ENCODE measurements at regions not wholly inside any gene's neighbourhood (a gene's known extent, or its start where the extent isn't known, plus 50 kb on each side); places are given as distances from the start of the nearest gene placed in this dataset.

DNA sequence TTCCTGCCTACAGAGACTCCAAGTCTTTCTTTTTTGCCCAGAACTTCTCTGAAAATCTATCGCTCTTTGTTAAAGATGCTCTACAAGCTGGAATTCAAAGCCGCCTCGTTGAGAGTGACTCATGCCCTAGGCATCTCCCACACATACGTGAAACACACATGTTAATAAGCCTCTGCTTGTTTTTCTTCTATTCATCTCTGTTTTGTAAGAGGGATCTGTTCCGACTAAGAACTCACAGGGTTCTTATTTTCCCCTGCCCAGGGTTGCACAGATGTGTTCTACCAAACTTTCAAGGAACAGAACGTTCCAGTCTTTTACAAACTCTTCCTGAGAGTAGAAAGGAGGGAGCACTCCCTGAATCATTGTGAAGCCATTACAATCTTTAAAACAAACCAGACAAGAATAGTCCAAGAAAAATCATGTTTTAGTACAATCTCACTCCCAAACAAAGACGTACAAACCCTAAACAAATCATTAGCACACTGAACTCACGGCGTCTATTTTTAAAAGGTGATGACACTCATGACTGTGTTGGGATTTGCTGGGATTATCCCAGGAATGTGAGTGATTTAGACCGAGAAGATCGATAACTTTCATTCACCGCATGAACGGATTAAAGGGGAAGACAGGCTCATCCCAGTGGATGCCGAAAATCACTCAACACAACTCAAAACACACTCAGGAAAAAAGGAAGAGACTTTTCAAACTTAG lies 55.3 kb upstream of the INPP5A start:
- Histone ChIP-seq H3K27ac (peak overlapping the region in 1 of 4 donors; percentile 51), H3K4me3 (no peak overlapping the region), H3K36me3 (replicated peaks in 1 of 2; ENCODE audit: insufficient read depth in 1 of 2, low read depth in 2 of 2) (no peaks in the 10 kb centered on the region), H3K9me3 (no peaks in the 10 kb centered on the region), H3K27me3 (no peaks in the 10 kb centered on the region), H3K4me1 (peaks cover 6% of the 10 kb centered on the region)
- intact Hi-C loops (cut with DNase I): no loop called here
- DNase-seq: peak in 2 of 4 donors; percentile 34 to 37
- ATAC-seq: peak; percentile 69
- no peak for TF ChIP-seq POLR2A (IDR thresholded peaks at IDR 0.05)
- TF ChIP-seq, protein P1, sequence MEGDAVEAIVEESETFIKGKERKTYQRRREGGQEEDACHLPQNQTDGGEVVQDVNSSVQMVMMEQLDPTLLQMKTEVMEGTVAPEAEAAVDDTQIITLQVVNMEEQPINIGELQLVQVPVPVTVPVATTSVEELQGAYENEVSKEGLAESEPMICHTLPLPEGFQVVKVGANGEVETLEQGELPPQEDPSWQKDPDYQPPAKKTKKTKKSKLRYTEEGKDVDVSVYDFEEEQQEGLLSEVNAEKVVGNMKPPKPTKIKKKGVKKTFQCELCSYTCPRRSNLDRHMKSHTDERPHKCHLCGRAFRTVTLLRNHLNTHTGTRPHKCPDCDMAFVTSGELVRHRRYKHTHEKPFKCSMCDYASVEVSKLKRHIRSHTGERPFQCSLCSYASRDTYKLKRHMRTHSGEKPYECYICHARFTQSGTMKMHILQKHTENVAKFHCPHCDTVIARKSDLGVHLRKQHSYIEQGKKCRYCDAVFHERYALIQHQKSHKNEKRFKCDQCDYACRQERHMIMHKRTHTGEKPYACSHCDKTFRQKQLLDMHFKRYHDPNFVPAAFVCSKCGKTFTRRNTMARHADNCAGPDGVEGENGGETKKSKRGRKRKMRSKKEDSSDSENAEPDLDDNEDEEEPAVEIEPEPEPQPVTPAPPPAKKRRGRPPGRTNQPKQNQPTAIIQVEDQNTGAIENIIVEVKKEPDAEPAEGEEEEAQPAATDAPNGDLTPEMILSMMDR (IDR thresholded peaks at IDR 0.05): no peak
- WGBS, 2 donors: 72 to 80% methylated on average over 14 of the region's 14 CpGs

DNA sequence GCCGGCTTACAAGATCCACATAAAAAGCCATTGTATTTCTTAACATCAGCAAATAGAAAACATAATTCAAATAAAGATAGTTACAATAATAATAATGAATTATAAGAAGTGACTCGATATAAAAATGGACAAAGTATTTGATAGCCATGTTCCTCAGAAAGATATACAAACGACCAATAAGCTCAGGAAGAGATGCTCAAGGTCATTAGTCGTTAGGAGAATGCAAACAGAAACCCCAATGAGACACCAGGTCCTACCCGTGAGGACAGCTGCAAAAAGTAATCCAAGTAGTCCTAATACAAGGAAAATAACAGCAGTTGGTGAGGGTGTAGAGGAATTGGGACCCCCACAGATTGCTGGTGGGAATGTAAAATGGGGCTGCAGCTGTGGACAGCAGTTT lies 54.2 kb upstream of the INPP5A start:
- 53 to 66% methylated on average over 5 of the region's 5 CpGs for WGBS, 2 donors
- no peak for ATAC-seq
- H3K27me3 ChIP-seq: no peaks in the 10 kb centered on the region
- peaks cover 6% of the 10 kb centered on the region for H3K4me1 ChIP-seq
- no peak overlapping the region for H3K27ac ChIP-seq
- H3K9me3 ChIP-seq: no peaks in the 10 kb centered on the region
- intact Hi-C loops (cut with DNase I): no loop called here
- no peak for DNase-seq
- TF ChIP-seq, protein P1 (IDR thresholded peaks at IDR 0.05): no peak
- no peak for TF ChIP-seq POLR2A (IDR thresholded peaks at IDR 0.05)
- H3K4me3 ChIP-seq: no peak overlapping the region
- no peaks in the 10 kb centered on the region for H3K36me3 ChIP-seq (replicated peaks in 1 of 2; ENCODE audit: insufficient read depth in 1 of 2, low read depth in 2 of 2)

DNA sequence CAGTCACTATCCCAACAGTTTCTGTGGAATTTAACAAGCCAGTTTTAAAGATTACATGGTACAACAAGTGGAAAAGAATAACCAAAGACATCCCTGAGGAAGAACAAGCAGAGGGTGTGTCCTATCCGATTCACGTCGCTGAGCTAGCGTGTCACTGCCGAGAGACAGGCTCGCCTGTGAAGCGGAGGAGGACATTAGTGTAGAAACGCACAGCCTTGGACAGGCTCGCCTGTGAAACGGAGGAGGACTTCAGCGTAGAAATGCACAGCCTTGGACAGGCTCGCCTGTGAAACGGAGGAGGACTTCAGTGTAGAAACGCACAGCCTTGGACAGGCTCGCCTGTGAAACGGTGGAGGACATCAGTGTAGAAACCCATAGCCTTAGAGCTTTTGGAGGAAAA lies 52.7 kb upstream of the INPP5A start:
- Histone ChIP-seq H3K4me3 (no peak overlapping the region), H3K36me3 (replicated peaks in 1 of 2; ENCODE audit: insufficient read depth in 1 of 2, low read depth in 2 of 2) (no peaks in the 10 kb centered on the region), H3K4me1 (peaks cover 6% of the 10 kb centered on the region), H3K27me3 (no peaks in the 10 kb centered on the region), H3K9me3 (no peaks in the 10 kb centered on the region), H3K27ac (no peak overlapping the region)
- no peak for TF ChIP-seq POLR2A (IDR thresholded peaks at IDR 0.05)
- TF ChIP-seq, protein P1 (IDR thresholded peaks at IDR 0.05): no peak
- intact Hi-C loops (cut with DNase I): no loop called here
- ATAC-seq: no peak
- DNase-seq: peak in 1 of 4 donors; percentile 3
- WGBS, 2 donors: 90 to 92% methylated on average over 16 of the region's 16 CpGs

DNA sequence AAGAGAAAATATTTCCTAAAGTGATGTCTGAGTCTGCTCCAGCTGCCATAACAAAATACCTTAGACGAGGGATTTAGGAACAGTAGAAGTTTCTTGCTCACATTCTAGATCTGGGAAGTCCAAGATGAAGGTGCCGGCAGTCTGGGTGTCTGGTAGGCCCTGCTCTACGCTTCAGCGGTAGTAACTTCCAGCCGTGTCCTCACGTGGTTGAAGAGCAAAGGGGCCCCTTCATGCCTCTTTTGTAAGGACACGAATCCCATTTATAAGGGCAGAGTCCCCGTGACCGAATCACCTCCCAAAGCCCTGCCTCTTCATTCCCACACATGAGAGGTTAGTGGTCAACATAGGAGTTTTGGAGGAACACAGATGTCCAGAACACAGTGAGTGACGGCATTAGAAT lies 52.2 kb upstream of the INPP5A start:
- peaks cover 6% of the 10 kb centered on the region for H3K4me1 ChIP-seq
- intact Hi-C loops (cut with DNase I): no loop called here
- H3K4me3 ChIP-seq: no peak overlapping the region
- H3K27me3 ChIP-seq: no peaks in the 10 kb centered on the region
- ATAC-seq: no peak
- WGBS, 2 donors: 85 to 87% methylated on average over 9 to 10 of the region's 10 CpGs
- no peak for TF ChIP-seq POLR2A (IDR thresholded peaks at IDR 0.05)
- TF ChIP-seq, protein P1 (IDR thresholded peaks at IDR 0.05): no peak
- no peaks in the 10 kb centered on the region for H3K9me3 ChIP-seq
- DNase-seq: peak in 1 of 4 donors; percentile 5
- H3K36me3 ChIP-seq (replicated peaks in 1 of 2; ENCODE audit: insufficient read depth in 1 of 2, low read depth in 2 of 2): no peaks in the 10 kb centered on the region
- H3K27ac ChIP-seq: no peak overlapping the region
